Erythroblast (primary cell): ENCODE measurements at regions not wholly inside any gene's neighbourhood (a gene's known extent, or its start where the extent isn't known, plus 50 kb on each side); places are given as distances from the start of the nearest gene placed in this dataset.

Experiments
- GATA1 ChIP-seq: IDR thresholded peaks from 2 replicates; pipeline ENCODE4 v1.6.1; 2011; ENCODE audit warnings: low read depth, mild to moderate bottlenecking, control low read depth, low read length, moderate library complexity
- POLR2A ChIP-seq: IDR thresholded peaks from 2 replicates; pipeline ENCODE4 v1.6.1; 2011; ENCODE audit warnings: mild to moderate bottlenecking, low read length

DNA sequence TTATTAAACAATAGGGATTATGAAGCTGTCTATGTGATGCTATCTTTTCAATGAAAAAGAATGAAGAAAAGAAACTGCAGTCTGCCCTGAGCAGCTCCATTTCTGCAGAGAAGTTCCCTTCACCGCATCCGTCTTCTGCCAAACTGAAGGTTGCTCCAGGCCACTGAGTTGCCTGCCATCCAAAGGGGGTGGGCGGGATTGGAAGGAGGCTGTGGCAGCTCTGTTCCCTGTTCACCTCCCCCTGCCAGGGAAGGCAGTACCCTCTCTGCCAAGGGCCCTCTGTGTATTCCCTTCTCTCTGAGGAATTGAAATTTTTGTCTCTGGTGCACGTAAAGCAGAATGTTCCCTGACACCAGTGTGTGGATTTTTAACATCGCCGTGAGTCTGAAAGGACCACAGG, 243.1 kb upstream of the GHITM start:
- TF ChIP-seq POLR2A (no peak), GATA1 (no peak)
